Testis (tissue), 2 donors: ENCODE measurements at regions not wholly inside any gene's neighbourhood (a gene's known extent, or its start where the extent isn't known, plus 50 kb on each side); places are given as distances from the start of the nearest gene placed in this dataset.

Source experiments
- POLR2A ChIP-seq: fragments of 450-650 bp; IDR thresholded peaks from one replicate; pipeline ENCODE4 v1.6.1; 2017; ENCODE audit warnings: antibody characterized with exemption, mild to moderate bottlenecking, moderate library complexity
- TF ChIP-seq, protein P1 (sequence below), 3 experiments: fragments of 450-650 bp in 2 of 3; fragments of 200-600 bp in 1 of 3; sonication (generic) in 1 of 3; IDR thresholded peaks; one replicate each; pipeline ENCODE4 v1.5.1; 2016 to 2019; ENCODE audit warnings: antibody characterized with exemption in 3 of 3, mild to moderate bottlenecking in 2 of 3, moderate library complexity in 1 of 3

DNA sequence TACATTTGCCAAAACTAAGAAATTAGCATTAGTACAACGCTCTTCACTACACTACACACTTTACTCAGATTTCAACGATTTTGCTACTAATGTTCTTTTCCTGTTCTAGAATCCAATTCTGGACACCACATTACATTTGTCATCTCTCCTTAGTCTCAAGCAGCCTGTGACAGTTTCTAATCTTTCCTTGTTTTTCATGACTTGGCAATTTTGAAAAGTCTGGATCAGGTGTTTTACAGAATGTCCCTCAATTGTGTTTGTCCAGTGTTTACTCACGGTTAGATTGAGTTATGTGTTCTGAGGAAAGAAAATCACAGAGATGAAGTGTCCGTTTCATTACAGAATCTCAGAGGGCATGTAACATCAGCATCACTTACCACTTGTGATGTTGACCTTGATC is 372.6 kb downstream of the TFAP2A start:
- TF ChIP-seq, protein P1, sequence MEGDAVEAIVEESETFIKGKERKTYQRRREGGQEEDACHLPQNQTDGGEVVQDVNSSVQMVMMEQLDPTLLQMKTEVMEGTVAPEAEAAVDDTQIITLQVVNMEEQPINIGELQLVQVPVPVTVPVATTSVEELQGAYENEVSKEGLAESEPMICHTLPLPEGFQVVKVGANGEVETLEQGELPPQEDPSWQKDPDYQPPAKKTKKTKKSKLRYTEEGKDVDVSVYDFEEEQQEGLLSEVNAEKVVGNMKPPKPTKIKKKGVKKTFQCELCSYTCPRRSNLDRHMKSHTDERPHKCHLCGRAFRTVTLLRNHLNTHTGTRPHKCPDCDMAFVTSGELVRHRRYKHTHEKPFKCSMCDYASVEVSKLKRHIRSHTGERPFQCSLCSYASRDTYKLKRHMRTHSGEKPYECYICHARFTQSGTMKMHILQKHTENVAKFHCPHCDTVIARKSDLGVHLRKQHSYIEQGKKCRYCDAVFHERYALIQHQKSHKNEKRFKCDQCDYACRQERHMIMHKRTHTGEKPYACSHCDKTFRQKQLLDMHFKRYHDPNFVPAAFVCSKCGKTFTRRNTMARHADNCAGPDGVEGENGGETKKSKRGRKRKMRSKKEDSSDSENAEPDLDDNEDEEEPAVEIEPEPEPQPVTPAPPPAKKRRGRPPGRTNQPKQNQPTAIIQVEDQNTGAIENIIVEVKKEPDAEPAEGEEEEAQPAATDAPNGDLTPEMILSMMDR (IDR thresholded peaks at IDR 0.05) = no peak
- no peak for TF ChIP-seq POLR2A
